ENCODE measurements at regions not wholly inside any gene's neighbourhood (a gene's known extent, or its start where the extent isn't known, plus 50 kb on each side); places are given as distances from the start of the nearest gene placed in this dataset.

DNA sequence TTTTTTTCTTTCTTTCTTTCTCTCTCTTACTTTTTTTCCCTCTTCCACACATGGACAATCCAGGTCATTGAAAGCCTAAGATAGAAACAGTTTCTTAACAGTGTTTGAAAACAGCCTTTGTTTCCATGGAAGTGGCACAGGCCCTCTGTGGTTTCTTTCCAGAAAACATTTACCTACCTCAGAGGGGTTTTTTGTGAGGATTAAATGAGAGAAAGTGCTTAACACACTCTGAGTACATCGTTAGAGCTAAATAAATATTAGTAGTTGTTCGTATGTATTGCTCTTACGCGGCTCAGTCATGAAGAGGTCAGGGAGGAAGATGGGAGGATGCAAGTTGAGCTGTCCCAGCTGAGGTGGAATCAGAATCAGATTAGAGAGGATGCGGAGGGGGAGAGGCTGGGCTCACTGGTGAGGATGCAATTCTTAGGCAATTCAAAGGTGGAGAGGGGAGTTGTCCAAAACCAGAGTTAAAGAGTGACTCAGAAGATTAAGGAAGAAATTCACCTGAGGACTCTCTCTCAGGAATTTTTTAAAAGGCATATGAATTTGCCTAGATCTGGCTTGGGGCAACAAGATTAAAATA is 345.4 kb downstream of the PMP22 start:
- H3K36me3 ChIP-seq (ENCODE audit: control insufficient read depth in 2 of 2, insufficient read depth in 2 of 2, low read length in 1 of 2), result no peaks in the 10 kb centered on the region
- H3K27me3 ChIP-seq (ENCODE audit: control insufficient read depth in 2 of 2, insufficient read depth in 1 of 2, low read length in 1 of 2), result no peaks in the 10 kb centered on the region
- no peak overlapping the region for H3K4me3 ChIP-seq (ENCODE audit: low read length in 2 of 2)
- no peaks in the 10 kb centered on the region for H3K9me3 ChIP-seq (ENCODE audit: control insufficient read depth in 2 of 2, insufficient read depth in 1 of 2, low read length in 1 of 2)
- WGBS, result 90% methylated on average over 5 of the region's 5 CpGs
- no peak for DNase-seq (ENCODE audit: low read depth in 6 of 9, low spot score in 9 of 9)
- no peak overlapping the region for H3K27ac ChIP-seq (ENCODE audit: low read depth in 1 of 2, low read length in 1 of 2)
- no peaks in the 10 kb centered on the region for H3K4me1 ChIP-seq (ENCODE audit: control insufficient read depth in 2 of 2, insufficient read depth in 2 of 2, low read length in 2 of 2)

DNA sequence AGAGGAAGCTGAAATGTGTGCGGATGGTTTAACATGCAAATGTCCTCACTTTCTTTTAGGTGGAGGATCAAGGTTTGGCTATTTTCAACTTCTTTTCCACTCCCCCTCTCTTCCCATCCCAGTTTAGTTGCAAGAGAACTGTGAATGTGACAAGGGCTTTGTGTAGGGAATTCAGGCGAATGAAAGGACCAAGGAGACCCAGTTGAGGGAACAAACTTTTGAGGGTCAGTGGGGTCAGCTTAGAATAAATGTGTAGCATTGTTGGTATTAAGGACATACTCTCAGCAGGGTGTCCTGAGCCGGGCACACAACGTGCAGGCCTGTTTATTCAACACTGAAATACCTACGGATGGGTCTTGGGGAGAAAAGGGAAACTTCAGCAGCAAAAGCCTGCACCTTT is 346.0 kb downstream of the PMP22 start:
- Histone ChIP-seq H3K36me3 (ENCODE audit: control insufficient read depth in 2 of 2, insufficient read depth in 2 of 2, low read length in 1 of 2) (no peaks in the 10 kb centered on the region), H3K4me3 (ENCODE audit: low read length in 2 of 2) (no peak overlapping the region), H3K27ac (ENCODE audit: low read depth in 1 of 2, low read length in 1 of 2) (no peak overlapping the region), H3K27me3 (ENCODE audit: control insufficient read depth in 2 of 2, insufficient read depth in 1 of 2, low read length in 1 of 2) (no peaks in the 10 kb centered on the region), H3K4me1 (ENCODE audit: control insufficient read depth in 2 of 2, insufficient read depth in 2 of 2, low read length in 2 of 2) (no peaks in the 10 kb centered on the region), H3K9me3 (ENCODE audit: control insufficient read depth in 2 of 2, insufficient read depth in 1 of 2, low read length in 1 of 2) (no peaks in the 10 kb centered on the region)
- WGBS, result 82% methylated on average over 5 of the region's 5 CpGs
- DNase-seq (ENCODE audit: low read depth in 6 of 9, low spot score in 9 of 9), result no peak

DNA sequence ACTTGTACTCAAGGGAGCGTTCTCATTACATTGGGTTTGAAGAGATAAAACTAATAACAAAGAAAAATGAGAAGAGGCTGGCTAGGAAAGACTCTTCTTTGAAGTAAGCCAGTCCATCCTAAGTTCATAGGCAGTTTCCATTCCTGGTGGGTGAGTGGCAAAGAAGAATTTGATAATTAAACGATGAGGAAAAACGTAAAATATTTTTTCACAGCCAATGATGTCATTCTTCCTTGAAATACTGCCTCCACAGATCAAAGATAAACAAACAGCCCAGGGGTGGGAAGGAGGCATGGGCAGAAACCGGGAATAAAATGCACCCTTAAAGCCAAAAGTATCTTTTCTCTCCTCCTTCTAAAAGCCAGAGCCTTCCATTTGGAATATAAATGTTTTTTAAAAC is 346.6 kb downstream of the PMP22 start:
- Histone ChIP-seq H3K4me1 (ENCODE audit: control insufficient read depth in 2 of 2, insufficient read depth in 2 of 2, low read length in 2 of 2) (no peaks in the 10 kb centered on the region), H3K36me3 (ENCODE audit: control insufficient read depth in 2 of 2, insufficient read depth in 2 of 2, low read length in 1 of 2) (no peaks in the 10 kb centered on the region), H3K27me3 (ENCODE audit: control insufficient read depth in 2 of 2, insufficient read depth in 1 of 2, low read length in 1 of 2) (no peaks in the 10 kb centered on the region), H3K27ac (ENCODE audit: low read depth in 1 of 2, low read length in 1 of 2) (no peak overlapping the region), H3K9me3 (ENCODE audit: control insufficient read depth in 2 of 2, insufficient read depth in 1 of 2, low read length in 1 of 2) (no peaks in the 10 kb centered on the region), H3K4me3 (ENCODE audit: low read length in 2 of 2) (no peak overlapping the region)
- no peak for DNase-seq (ENCODE audit: low read depth in 6 of 9, low spot score in 9 of 9)
- WGBS, result 41% methylated on average over 4 of the region's 4 CpGs

DNA sequence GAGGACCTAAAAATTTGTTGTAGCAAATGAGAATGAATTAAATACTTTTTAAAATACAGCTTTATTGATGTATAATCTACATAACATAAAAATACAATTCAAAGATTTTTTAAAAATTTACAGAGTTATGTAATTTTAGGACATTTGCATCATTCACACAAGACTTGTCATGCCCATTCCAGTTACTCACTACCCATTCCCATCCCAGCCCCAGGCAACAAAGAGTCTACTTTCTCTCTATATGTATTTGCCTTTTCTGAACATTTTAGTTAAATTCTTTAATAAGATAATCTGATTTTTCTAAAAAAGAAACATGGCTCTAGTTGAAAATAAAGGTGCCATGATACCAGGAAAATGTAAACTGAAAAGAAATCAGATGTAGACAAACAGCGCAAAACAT is 354.2 kb downstream of the PMP22 start:
- Histone ChIP-seq H3K4me1 (ENCODE audit: control insufficient read depth in 2 of 2, insufficient read depth in 2 of 2, low read length in 2 of 2) (no peaks in the 10 kb centered on the region), H3K36me3 (ENCODE audit: control insufficient read depth in 2 of 2, insufficient read depth in 2 of 2, low read length in 1 of 2) (no peaks in the 10 kb centered on the region), H3K9me3 (ENCODE audit: control insufficient read depth in 2 of 2, insufficient read depth in 1 of 2, low read length in 1 of 2) (no peaks in the 10 kb centered on the region), H3K27ac (ENCODE audit: low read depth in 1 of 2, low read length in 1 of 2) (no peak overlapping the region), H3K4me3 (ENCODE audit: low read length in 2 of 2) (no peak overlapping the region), H3K27me3 (ENCODE audit: control insufficient read depth in 2 of 2, insufficient read depth in 1 of 2, low read length in 1 of 2) (no peaks in the 10 kb centered on the region)
- DNase-seq (ENCODE audit: low read depth in 6 of 9, low spot score in 9 of 9), result no peak
- WGBS, result 100% methylated on average over 1 of the region's 1 CpG

DNA sequence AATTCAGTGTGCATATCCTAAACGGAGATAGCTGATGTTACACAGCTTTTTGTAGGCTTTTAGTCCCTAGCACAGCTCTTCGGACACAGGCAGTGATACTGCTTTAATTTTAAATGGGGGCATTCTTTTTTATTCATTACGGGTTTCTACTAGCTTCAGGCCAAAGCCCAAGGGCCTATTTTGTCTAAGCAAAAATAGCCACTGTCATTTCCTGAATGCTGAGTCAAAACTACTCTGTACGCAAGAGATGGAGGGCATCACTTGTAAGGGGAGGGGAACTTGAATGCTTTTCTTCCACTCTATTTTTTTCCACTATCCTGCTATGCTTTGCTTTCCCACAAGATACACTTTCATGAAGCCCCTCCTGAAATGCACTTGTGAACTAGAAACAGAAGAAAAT is 360.7 kb downstream of the PMP22 start:
- Histone ChIP-seq H3K4me3 (ENCODE audit: low read length in 2 of 2) (no peak overlapping the region), H3K9me3 (ENCODE audit: control insufficient read depth in 2 of 2, insufficient read depth in 1 of 2, low read length in 1 of 2) (no peaks in the 10 kb centered on the region), H3K4me1 (ENCODE audit: control insufficient read depth in 2 of 2, insufficient read depth in 2 of 2, low read length in 2 of 2) (no peaks in the 10 kb centered on the region), H3K27ac (ENCODE audit: low read depth in 1 of 2, low read length in 1 of 2) (no peak overlapping the region), H3K36me3 (ENCODE audit: control insufficient read depth in 2 of 2, insufficient read depth in 2 of 2, low read length in 1 of 2) (no peaks in the 10 kb centered on the region), H3K27me3 (ENCODE audit: control insufficient read depth in 2 of 2, insufficient read depth in 1 of 2, low read length in 1 of 2) (no peaks in the 10 kb centered on the region)
- 65% methylated on average over 4 of the region's 4 CpGs for WGBS
- DNase-seq (ENCODE audit: low read depth in 6 of 9, low spot score in 9 of 9), result no peak

DNA sequence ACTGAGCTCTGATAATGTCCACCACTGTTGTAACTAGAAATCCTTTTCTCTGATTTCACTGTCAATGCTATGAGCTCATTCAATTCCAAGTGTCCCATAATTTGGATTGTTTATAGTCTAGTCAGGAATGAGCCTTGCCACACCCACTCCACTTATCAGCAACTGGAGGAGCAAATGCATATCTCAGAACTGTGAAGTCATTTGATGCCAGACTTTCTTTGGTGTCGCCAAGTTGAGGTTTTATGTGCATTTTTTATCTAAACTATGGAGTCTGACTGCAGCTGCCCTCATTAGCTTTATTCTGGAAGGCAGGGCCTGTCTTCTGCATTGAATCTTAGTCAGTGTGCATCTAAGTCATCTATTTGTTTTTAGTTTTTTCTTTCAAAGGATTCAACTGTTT is 361.3 kb downstream of the PMP22 start:
- no peaks in the 10 kb centered on the region for H3K27me3 ChIP-seq (ENCODE audit: control insufficient read depth in 2 of 2, insufficient read depth in 1 of 2, low read length in 1 of 2)
- H3K4me1 ChIP-seq (ENCODE audit: control insufficient read depth in 2 of 2, insufficient read depth in 2 of 2, low read length in 2 of 2), result no peaks in the 10 kb centered on the region
- WGBS, result 92% methylated on average over 1 of the region's 1 CpG
- H3K27ac ChIP-seq (ENCODE audit: low read depth in 1 of 2, low read length in 1 of 2), result no peak overlapping the region
- no peaks in the 10 kb centered on the region for H3K9me3 ChIP-seq (ENCODE audit: control insufficient read depth in 2 of 2, insufficient read depth in 1 of 2, low read length in 1 of 2)
- H3K4me3 ChIP-seq (ENCODE audit: low read length in 2 of 2), result no peak overlapping the region
- H3K36me3 ChIP-seq (ENCODE audit: control insufficient read depth in 2 of 2, insufficient read depth in 2 of 2, low read length in 1 of 2), result no peaks in the 10 kb centered on the region
- no peak for DNase-seq (ENCODE audit: low read depth in 6 of 9, low spot score in 9 of 9)

DNA sequence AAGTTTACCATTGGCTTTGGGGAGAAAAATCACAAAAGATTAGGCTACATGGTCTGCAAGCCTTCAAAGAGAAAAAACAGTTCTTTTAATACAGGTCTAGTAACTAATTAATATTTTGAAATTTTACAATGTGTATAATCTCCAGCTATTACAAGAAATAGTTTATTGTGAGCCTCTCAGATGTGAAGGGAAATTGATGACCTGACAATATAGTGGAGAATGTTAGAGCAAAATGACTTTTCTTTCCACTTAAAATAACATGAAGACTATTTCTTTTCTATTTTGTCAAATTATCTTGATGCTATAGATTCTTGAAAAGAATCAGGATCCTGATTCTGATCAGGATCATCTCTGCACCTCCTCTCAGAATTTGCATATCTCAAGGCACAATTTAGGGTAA is 362.3 kb downstream of the PMP22 start:
- H3K27ac ChIP-seq (ENCODE audit: low read depth in 1 of 2, low read length in 1 of 2), result no peak overlapping the region
- no peaks in the 10 kb centered on the region for H3K4me1 ChIP-seq (ENCODE audit: control insufficient read depth in 2 of 2, insufficient read depth in 2 of 2, low read length in 2 of 2)
- no peak for DNase-seq (ENCODE audit: low read depth in 6 of 9, low spot score in 9 of 9)
- no peak overlapping the region for H3K4me3 ChIP-seq (ENCODE audit: low read length in 2 of 2)
- H3K9me3 ChIP-seq (ENCODE audit: control insufficient read depth in 2 of 2, insufficient read depth in 1 of 2, low read length in 1 of 2), result no peaks in the 10 kb centered on the region
- H3K36me3 ChIP-seq (ENCODE audit: control insufficient read depth in 2 of 2, insufficient read depth in 2 of 2, low read length in 1 of 2), result no peaks in the 10 kb centered on the region
- H3K27me3 ChIP-seq (ENCODE audit: control insufficient read depth in 2 of 2, insufficient read depth in 1 of 2, low read length in 1 of 2), result no peaks in the 10 kb centered on the region

DNA sequence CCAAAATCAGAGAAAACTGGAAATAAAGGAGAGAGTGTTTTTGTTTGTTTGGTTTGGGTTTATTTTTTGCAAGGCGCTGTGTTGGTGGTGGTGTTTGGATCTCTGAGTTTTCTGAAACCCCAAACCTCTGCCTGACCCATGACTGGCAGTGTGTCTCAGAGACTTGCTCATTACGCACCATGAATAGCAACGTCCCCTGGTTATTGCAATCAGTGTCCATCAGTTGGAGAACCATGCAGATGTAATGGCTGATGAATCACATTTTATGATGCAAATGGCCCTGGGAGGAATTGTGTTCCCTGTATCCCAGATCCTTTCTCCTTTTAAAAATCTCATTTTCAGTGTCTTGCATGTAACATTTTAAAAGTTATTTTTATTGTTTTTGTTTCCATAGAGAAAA is 362.8 kb downstream of the PMP22 start:
- WGBS, result 95% methylated on average over 3 of the region's 3 CpGs
- H3K9me3 ChIP-seq (ENCODE audit: control insufficient read depth in 2 of 2, insufficient read depth in 1 of 2, low read length in 1 of 2), result no peaks in the 10 kb centered on the region
- no peaks in the 10 kb centered on the region for H3K4me1 ChIP-seq (ENCODE audit: control insufficient read depth in 2 of 2, insufficient read depth in 2 of 2, low read length in 2 of 2)
- no peak for DNase-seq (ENCODE audit: low read depth in 6 of 9, low spot score in 9 of 9)
- no peak overlapping the region for H3K27ac ChIP-seq (ENCODE audit: low read depth in 1 of 2, low read length in 1 of 2)
- H3K36me3 ChIP-seq (ENCODE audit: control insufficient read depth in 2 of 2, insufficient read depth in 2 of 2, low read length in 1 of 2), result no peaks in the 10 kb centered on the region
- H3K27me3 ChIP-seq (ENCODE audit: control insufficient read depth in 2 of 2, insufficient read depth in 1 of 2, low read length in 1 of 2), result no peaks in the 10 kb centered on the region
- H3K4me3 ChIP-seq (ENCODE audit: low read length in 2 of 2), result no peak overlapping the region

DNA sequence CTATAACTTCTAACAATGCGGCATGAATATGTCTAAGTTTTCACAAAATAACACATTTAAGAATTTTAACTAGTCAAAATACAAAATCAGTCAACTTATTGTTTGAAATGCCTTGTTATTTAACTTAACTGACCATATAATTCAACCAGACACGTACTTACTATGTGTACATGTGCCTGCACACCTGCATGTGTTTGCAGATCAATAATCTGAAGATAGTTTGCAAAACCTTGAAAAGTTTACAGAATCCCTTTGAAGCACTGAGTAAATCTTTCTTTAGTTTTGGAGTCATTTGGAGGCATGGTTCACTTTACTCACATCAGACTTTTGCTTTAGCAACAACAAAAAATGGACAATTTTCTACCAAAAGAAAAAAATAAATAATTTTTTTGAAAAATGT is 363.8 kb downstream of the PMP22 start:
- Histone ChIP-seq H3K27ac (ENCODE audit: low read depth in 1 of 2, low read length in 1 of 2) (no peak overlapping the region), H3K9me3 (ENCODE audit: control insufficient read depth in 2 of 2, insufficient read depth in 1 of 2, low read length in 1 of 2) (no peaks in the 10 kb centered on the region), H3K27me3 (ENCODE audit: control insufficient read depth in 2 of 2, insufficient read depth in 1 of 2, low read length in 1 of 2) (no peaks in the 10 kb centered on the region), H3K4me3 (ENCODE audit: low read length in 2 of 2) (no peak overlapping the region), H3K4me1 (ENCODE audit: control insufficient read depth in 2 of 2, insufficient read depth in 2 of 2, low read length in 2 of 2) (no peaks in the 10 kb centered on the region), H3K36me3 (ENCODE audit: control insufficient read depth in 2 of 2, insufficient read depth in 2 of 2, low read length in 1 of 2) (no peaks in the 10 kb centered on the region)
- 92% methylated on average over 2 of the region's 2 CpGs for WGBS
- no peak for DNase-seq (ENCODE audit: low read depth in 6 of 9, low spot score in 9 of 9)

DNA sequence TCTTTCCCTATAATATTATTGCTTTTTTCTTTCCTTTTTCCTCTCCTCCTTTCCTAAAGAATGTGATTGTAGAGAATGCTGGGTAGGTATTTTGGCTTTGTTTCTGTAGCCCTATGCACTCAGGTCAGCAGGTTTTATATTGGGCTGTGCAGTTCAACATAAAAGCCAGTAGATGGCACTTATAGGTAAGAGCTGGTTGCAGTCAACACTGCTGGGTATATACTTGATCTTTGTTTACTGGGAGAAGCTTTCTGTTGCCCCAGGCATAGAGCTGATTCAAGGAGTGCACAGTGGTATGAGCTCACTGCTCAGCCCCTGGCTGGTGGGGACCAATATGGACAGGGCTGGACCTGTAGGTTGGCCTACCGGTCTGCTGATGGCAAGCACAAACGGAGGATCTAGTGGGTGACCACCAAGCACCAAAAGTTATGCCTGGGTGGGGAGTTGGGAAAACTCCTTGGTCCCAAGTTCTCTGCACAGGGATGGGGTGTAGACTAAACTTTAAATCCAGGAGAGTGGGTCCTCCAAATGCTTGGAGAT is 378.9 kb downstream of the PMP22 start:
- WGBS, result over 99% methylated on average over 2 of the region's 2 CpGs
- Histone ChIP-seq H3K36me3 (ENCODE audit: control insufficient read depth in 2 of 2, insufficient read depth in 2 of 2, low read length in 1 of 2) (no peaks in the 10 kb centered on the region), H3K27ac (ENCODE audit: low read depth in 1 of 2, low read length in 1 of 2) (no peak overlapping the region), H3K27me3 (ENCODE audit: control insufficient read depth in 2 of 2, insufficient read depth in 1 of 2, low read length in 1 of 2) (no peaks in the 10 kb centered on the region), H3K4me1 (ENCODE audit: control insufficient read depth in 2 of 2, insufficient read depth in 2 of 2, low read length in 2 of 2) (no peaks in the 10 kb centered on the region), H3K9me3 (ENCODE audit: control insufficient read depth in 2 of 2, insufficient read depth in 1 of 2, low read length in 1 of 2) (peaks cover 3 to 12% of the 10 kb centered on the region in 2 donors), H3K4me3 (ENCODE audit: low read length in 2 of 2) (no peak overlapping the region)
- DNase-seq (ENCODE audit: low read depth in 6 of 9, low spot score in 9 of 9), result no peak

All from thymus (tissue), 11 donors.